ENCODE measurements at regions not wholly inside any gene's neighbourhood (a gene's known extent, or its start where the extent isn't known, plus 50 kb on each side); places are given as distances from the start of the nearest gene placed in this dataset.

- FAIRE-seq (no peak), DNase-seq (ENCODE audit: low spot score) (no peak)
Measured at GRCh38 chr6:23202207-23202606, 632.8 kb downstream of the HDGFL1 start.

DNA sequence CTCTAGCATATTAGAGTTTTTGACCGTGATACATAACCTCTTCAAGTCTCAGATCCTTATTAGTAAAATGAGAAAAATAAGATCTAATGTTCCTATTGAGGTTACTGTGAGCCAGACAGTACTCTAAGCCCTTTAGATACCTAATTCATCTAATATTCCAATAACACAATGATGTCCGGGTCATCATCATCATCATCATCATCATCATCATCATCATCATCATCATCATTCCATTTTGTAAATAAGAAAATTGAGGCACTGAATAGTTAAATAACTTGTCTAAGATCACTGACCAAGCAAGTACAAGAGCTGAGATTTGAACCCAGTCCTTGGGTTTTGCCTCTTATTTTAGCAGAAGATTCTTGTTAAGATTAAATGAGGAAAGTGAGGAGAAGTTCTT is 643.0 kb downstream of the HDGFL1 start:
- no peak for DNase-seq (ENCODE audit: low spot score)
- FAIRE-seq, result no peak

DNA sequence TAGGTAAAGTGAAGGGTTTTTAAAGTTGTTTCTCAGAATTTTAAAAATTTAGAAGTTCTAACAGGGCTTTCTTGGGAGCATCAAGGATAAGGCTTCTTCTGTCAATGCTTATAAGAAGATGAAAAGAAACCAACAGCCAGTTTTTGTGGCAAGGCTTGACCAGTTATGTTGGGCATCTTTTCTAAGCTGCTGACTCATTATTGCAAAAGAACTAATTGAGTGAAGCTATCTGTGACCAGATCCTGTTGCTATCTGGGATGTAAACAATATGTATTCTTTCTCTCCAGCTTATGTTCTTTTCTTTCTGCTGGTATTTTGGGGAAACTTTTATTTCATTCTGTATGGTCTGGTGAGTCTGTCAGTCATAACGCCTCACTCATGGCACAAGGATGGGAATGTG is 643.8 kb downstream of the HDGFL1 start:
- FAIRE-seq, result no peak

GRCh38 chr6:23213651-23214050 is 644.3 kb downstream of the HDGFL1 start:
- FAIRE-seq, result no peak

More for the DNA sequence above, 643.8 kb downstream of the HDGFL1 start:
- no peak for DNase-seq (ENCODE audit: low spot score)

DNA sequence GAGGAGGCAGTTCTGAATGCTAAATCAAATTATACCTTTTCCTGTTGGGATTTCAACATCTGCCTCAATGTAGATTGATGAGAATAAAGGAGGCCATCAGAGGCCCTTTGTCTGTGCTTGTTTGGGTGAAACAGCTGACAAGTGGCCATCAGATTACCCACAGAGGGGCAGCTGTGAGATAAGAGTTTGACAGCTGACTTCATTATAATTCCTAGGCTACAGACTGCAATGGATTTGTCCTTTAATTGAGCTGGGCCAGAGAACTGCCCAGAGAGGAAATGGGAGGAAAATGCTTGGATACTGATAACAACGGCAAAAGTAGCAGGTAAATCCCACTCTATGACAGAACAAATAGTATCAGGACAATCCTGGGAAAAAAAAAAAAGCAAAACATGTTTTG is 649.4 kb downstream of the HDGFL1 start:
- FAIRE-seq, result no peak
- no peak for DNase-seq (ENCODE audit: low spot score)

More at GRCh38 chr6:23213651-23214050, 644.3 kb downstream of the HDGFL1 start:
- DNase-seq (ENCODE audit: low spot score), result no peak

- no peak for FAIRE-seq
Measured at GRCh38 chr6:23222724-23223123, 653.4 kb downstream of the HDGFL1 start.

DNA sequence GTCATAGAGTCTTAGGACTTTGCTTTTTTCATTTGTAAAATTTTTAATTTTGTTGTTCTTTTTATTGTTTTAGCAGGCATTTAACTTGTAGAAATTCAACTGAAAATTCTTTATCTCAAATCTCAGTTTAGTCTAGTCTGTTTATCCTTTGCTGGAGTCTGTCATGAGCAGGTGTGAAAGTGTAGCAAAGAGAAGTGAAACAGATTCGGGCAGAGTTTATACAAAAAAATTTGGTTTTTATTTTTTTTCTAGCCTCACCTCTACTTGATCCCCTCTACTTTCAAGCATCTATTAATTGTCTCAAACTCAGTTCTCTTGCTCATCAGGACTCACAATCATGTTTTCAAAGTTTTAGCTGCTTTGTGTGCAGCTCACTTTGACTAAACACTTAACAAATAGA is 655.2 kb downstream of the HDGFL1 start:
- DNase-seq (ENCODE audit: low spot score) (no peak), FAIRE-seq (no peak)

More at GRCh38 chr6:23222724-23223123, 653.4 kb downstream of the HDGFL1 start:
- no peak for DNase-seq (ENCODE audit: low spot score)

GRCh38 chr6:23228439-23229024 is 659.2 kb downstream of the HDGFL1 start:
- no peak for DNase-seq (ENCODE audit: low spot score)
- FAIRE-seq, result no peak

DNA sequence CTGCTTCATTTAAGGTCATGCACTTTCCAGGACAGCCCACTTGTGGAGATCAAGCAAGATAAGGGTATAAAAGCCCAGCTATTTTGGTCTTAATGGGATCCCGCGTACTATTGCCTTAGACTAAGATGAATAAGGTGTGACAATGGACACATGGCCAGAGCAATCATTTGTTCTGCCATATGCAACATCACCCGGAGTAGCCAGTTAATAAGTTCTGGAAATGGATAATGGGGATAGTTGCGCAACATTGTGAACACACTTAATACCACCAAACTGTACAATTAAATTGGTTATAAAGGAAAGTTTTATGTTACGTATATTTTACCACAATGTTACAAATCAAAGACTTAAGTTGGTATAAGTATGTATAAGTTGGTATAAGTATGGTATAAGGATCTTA is 674.5 kb downstream of the HDGFL1 start:
- DNase-seq (ENCODE audit: low spot score) (no peak), FAIRE-seq (no peak)

GRCh38 chr6:23244300-23244699 is 674.9 kb downstream of the HDGFL1 start:
- FAIRE-seq (no peak), DNase-seq (ENCODE audit: low spot score) (no peak)

GRCh38 chr6:23245572-23245971 is 676.2 kb downstream of the HDGFL1 start:
- DNase-seq (ENCODE audit: low spot score) (no peak), FAIRE-seq (no peak)

DNA sequence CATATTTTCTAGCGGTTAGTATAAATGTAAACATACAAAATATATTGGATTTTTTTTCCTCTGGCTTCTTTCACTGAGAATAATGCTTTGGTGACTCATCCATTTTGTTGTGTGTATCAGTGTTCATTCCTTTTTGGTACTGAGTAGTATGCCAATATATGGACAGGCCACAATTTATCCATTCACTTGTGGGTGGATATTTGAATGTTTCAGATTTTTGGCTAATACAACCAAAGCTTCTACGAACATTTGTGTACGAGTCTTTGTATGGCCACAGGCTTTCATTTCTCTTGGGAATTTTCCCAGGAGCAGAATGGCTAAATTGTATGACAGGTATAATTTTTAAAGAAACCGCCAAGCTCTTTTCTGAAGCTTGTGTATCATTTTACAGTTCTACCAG is 677.5 kb downstream of the HDGFL1 start:
- FAIRE-seq, result no peak
- DNase-seq (ENCODE audit: low spot score), result no peak

- DNase-seq (ENCODE audit: low spot score) (no peak), FAIRE-seq (no peak)
Measured at GRCh38 chr6:23250556-23250955, 681.2 kb downstream of the HDGFL1 start.

- no peak for FAIRE-seq
Measured at GRCh38 chr6:23262864-23263263, 693.5 kb downstream of the HDGFL1 start.

DNA sequence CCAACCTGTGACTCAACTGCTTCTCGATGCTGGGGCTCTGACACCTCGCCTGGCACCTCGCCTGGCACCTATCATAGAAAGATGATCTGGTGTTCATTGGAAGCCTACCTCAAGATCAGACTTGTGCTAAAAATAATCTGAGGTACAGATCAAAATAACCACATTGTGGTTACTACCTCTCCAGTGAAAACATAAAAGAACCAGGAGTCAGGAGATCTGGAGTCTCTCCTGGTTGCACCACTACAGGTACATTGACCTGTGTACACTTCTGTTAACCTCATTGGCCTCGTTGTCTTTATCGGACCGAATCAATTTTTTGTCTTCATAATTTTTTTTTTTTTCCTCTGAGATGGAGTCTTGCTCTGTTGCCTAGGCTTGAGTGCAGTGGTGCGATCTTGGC is 695.9 kb downstream of the HDGFL1 start:
- FAIRE-seq (no peak), DNase-seq (ENCODE audit: low spot score) (no peak)

More at GRCh38 chr6:23262864-23263263, 693.5 kb downstream of the HDGFL1 start:
- DNase-seq (ENCODE audit: low spot score), result no peak

DNA sequence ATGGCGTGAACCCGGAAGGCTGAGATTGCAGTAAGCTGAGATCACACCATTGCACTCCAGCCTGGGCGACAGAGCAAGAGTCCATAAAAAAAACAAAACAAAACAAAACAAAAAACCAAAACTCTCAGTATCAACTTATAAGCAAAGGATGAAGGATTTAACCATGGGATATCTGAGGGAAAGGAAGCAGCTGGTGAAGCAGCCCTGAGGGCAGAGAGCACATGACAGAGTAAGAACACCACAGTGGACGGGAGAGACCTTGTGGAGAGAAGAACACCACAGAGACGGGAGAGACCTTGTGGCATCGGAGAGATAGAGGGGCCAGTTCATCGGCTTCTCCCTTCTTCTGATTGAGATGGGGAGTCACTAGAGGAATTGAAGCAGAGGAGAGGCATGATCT is 697.2 kb downstream of the HDGFL1 start:
- no peak for FAIRE-seq
- no peak for DNase-seq (ENCODE audit: low spot score)

DNA sequence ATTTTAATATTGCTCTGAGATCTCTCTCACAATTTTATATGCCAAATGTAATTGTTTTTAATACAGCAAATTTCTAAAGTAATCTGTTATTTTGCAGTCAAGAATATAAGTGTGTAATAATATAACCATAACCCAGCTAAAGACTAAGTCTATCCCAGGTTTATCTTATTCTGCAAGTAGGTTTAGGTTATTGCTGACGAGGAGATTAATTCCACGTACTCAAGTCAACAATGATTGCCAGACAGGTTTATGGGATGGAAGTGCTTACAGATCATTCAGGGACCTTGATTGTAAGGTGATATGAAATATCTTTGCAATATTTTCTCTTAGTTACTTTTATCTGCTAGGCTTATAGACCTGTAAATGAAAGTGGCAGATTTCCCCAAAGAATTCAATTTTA is 698.3 kb downstream of the HDGFL1 start:
- DNase-seq (ENCODE audit: low spot score) (no peak), FAIRE-seq (no peak)

- DNase-seq (ENCODE audit: low spot score) (no peak), FAIRE-seq (no peak)
Measured at GRCh38 chr6:23268348-23268747, 699.0 kb downstream of the HDGFL1 start.

DNA sequence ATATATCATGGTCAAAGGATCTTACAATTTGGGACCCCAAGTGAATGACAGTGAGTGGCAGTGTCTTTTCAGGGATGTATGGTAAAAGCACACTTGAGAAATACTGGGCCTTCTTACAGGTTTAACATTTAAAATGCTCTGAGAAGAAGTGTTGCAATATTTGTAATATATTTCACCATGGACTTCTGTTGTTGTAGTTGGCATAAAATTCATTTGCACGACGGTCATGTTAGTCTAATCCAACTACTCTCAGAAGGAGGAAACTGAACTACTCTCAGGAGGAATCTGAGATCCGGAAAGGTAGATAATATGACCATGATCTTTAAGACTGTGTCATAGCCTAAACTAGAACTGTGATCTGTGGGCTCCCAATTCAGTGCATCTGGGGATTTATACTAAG is 700.1 kb downstream of the HDGFL1 start:
- FAIRE-seq, result no peak
- DNase-seq (ENCODE audit: low spot score), result no peak

GRCh38 chr6:23272536-23272935 is 703.2 kb downstream of the HDGFL1 start:
- FAIRE-seq (no peak), DNase-seq (ENCODE audit: low spot score) (no peak)

GRCh38 chr6:23277521-23278179 is 708.3 kb downstream of the HDGFL1 start:
- FAIRE-seq, result no peak
- DNase-seq (ENCODE audit: low spot score), result no peak

DNA sequence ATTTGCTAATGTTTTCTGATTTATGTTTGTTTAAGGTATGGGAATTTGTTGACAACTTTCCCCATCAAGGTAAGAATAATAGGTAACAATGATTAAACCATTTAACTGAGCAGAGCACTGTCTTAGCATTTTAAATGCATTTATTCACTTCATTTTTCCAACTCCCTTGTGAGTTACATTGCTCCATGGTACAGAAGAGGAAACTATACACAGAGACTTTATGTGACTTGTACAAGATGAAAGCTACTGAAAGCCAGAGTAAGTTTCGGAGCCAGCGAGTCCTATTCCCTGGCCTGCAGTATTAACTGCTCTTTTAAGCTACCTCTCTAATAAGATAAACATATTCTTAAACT is 708.8 kb downstream of the HDGFL1 start:
- FAIRE-seq (no peak), DNase-seq (ENCODE audit: low spot score) (no peak)

GRCh38 chr6:23280437-23280836 is 711.1 kb downstream of the HDGFL1 start:
- DNase-seq (ENCODE audit: low spot score) (no peak), FAIRE-seq (no peak)
